ENCODE measurements at regions not wholly inside any gene's neighbourhood (a gene's known extent, or its start where the extent isn't known, plus 50 kb on each side); places are given as distances from the start of the nearest gene placed in this dataset.

DNA sequence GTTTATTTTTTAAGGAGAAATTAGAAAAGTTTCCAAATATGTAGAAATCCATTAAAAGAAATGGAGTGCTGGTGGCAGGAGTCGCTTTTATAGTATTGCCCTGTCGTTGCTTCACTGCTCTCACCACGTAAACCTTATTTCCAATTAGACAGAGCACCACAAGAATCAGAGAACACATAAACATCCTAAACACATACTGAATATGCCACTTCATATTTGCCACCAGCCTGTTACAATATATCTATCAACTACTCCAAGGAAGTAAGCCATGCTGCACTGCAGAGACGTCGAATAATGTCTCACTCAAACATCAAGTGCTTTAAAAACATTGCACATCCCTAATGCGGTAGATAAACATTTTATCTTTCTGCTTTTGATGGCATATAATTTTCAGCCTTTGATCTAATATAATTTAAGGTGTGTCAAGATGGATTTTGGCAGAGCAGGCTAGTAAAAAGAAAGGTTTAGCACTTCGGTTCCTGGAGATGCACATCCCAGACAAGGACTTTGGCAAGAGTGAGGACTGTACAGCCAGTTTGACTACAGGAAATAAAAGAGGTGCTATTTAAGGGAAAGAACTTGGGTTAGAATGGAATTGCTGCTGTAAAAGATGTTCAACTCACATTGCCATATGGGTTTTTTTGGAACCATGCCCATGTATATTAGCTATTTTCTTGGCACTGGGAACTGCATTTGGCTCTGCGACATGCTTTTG is 932.3 kb downstream of the EFNB2 start:
- no peak for DNase-seq
- peaks cover 0 to 7% (median 0%) of the 10 kb centered on the region in 5 donors for H3K27me3 Mint-ChIP-seq
- ATAC-seq, result no peak
- no peak overlapping the region for H3K27ac Mint-ChIP-seq
- H3K4me1 Mint-ChIP-seq, result no peaks in the 10 kb centered on the region
- H3K36me3 Mint-ChIP-seq, result no peaks in the 10 kb centered on the region
- POLR2A ChIA-PET, result no interaction called here
- H3K9me3 Mint-ChIP-seq, result peaks cover 0 to 12% (median 0%) of the 10 kb centered on the region in 9 donors
- H3K4me3 Mint-ChIP-seq, result no peak overlapping the region

DNA sequence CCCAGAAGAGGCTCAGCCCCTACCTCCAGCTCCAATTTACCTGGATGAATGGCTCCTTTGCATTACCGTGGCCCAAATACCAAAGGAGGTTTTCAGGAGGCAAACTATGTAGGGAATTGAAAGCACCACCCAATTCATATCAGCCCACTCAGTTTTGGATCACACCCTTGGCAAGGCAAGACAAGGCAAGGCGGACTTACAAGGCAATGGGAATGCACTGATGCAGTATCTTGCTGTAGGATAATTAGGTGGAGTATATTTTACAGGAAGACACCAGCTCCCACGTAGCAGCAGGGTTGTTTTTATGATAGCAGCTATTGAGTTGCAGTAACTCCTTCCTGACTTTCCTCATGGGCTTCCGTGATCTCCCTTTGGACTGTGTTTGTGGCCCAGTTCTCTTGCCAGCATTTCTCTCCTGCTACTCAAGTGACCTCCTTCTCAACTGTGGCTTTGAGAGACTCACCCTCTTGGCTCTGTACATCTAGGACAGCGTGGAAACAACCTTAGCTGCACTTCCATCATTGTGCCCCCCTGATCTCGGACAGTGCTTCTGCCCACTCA is 935.9 kb downstream of the EFNB2 start:
- H3K9me3 Mint-ChIP-seq, result peaks cover 0 to 15% (median 0%) of the 10 kb centered on the region in 9 donors
- DNase-seq, result no peak
- no peaks in the 10 kb centered on the region for H3K4me1 Mint-ChIP-seq
- no peak for ATAC-seq
- no peak overlapping the region for H3K27ac Mint-ChIP-seq
- no peaks in the 10 kb centered on the region for H3K36me3 Mint-ChIP-seq
- POLR2A ChIA-PET, result no interaction called here
- no peak overlapping the region for H3K4me3 Mint-ChIP-seq
- peaks cover 0 to 7% (median 0%) of the 10 kb centered on the region in 5 donors for H3K27me3 Mint-ChIP-seq

DNA sequence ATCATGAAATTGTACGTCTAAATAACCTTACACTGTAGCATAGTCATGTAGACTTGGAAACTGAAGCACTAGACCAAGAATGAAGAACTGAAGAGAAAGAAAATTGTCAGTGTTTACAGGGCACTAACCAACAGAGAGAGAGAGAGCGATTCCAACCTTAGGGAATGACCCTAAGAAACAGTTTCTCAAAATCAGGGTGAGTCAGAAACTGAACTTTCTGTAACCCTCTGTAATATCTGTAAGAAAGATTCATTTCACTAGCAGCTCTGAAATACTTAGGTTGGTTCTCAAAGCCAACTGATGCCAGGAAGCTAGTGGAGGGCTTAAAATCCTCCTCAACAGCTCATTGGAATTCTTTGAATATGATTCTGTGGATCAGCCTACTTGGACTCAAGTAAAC is 936.9 kb downstream of the EFNB2 start:
- peaks cover 0 to 7% (median 0%) of the 10 kb centered on the region in 5 donors for H3K27me3 Mint-ChIP-seq
- no peaks in the 10 kb centered on the region for H3K36me3 Mint-ChIP-seq
- no peak overlapping the region for H3K27ac Mint-ChIP-seq
- no peak for ATAC-seq
- H3K9me3 Mint-ChIP-seq, result peaks cover 0 to 17% (median 0%) of the 10 kb centered on the region in 9 donors
- DNase-seq, result no peak
- no peaks in the 10 kb centered on the region for H3K4me1 Mint-ChIP-seq
- H3K4me3 Mint-ChIP-seq, result no peak overlapping the region
- POLR2A ChIA-PET, result no interaction called here

DNA sequence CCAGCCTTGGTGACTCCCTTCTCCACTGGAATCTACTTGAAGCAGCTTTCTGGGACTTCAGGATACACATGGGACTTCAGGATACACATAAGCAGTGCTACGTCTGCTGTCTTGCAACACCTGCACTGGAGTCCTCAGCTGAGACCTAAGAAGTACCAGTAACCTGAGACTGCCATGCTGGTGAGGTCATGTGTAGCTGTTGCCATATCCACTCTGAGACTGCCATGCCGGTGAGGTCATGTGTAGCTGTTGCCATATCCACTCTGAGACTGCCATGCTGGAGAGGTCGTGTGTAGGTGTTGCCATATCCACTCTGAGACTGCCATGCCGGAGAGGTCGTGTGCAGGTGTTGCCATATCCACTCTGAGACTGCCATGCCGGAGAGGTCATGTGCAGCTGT is 937.9 kb downstream of the EFNB2 start:
- H3K9me3 Mint-ChIP-seq, result peaks cover 0 to 11% (median 0%) of the 10 kb centered on the region in 9 donors
- H3K27me3 Mint-ChIP-seq, result peaks cover 0 to 4% (median 0%) of the 10 kb centered on the region in 5 donors
- DNase-seq (no peak), ATAC-seq (no peak)
- no peaks in the 10 kb centered on the region for H3K36me3 Mint-ChIP-seq
- H3K27ac Mint-ChIP-seq, result no peak overlapping the region
- no peak overlapping the region for H3K4me3 Mint-ChIP-seq
- POLR2A ChIA-PET, result no interaction called here
- H3K4me1 Mint-ChIP-seq, result no peaks in the 10 kb centered on the region

DNA sequence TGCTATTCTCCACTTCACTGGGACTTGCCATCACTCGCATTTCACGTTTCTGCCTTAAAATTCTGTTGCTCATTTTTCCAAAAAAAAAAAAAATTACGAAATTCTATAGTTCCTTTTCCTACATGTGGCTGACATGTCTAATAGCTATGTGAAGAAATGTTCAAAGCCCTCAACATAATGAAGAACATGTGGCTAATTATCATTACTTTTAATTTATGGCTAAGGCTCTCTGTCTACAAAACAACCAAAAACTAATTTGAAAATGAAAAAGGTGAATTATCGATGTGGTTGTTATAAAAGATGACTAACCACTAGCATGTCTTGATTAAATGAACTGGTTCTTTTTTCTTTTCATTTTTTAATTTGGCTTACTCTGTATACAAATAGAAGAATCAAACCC is 940.0 kb downstream of the EFNB2 start:
- H3K27ac Mint-ChIP-seq, result no peak overlapping the region
- H3K36me3 Mint-ChIP-seq, result no peaks in the 10 kb centered on the region
- POLR2A ChIA-PET, result no interaction called here
- no peak overlapping the region for H3K4me3 Mint-ChIP-seq
- peaks cover 0 to 3% (median 0%) of the 10 kb centered on the region in 5 donors for H3K27me3 Mint-ChIP-seq
- peaks cover 0 to 8% (median 0%) of the 10 kb centered on the region in 9 donors for H3K9me3 Mint-ChIP-seq
- H3K4me1 Mint-ChIP-seq, result no peaks in the 10 kb centered on the region
- no peak for DNase-seq
- ATAC-seq, result no peak

DNA sequence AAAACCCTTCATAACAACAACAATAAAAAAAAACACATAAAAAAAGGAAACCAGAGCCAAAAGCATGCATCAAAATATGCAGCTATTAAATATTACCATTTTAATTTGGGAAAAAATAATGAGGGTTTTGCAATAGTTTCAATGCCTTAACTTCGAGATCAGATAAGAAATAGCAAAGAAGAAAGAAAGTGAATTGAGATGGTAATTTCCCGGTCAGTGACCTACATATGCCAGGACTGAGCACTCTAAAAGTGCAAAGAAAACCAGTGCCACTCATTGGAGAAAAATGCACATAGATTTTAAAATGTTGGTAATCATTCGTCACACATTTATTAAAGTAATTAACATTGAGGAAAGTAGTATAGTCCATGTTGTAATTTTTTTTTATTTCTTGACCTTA is 944.2 kb downstream of the EFNB2 start:
- POLR2A ChIA-PET, result no interaction called here
- no peak for DNase-seq
- no peak overlapping the region for H3K27ac Mint-ChIP-seq
- H3K9me3 Mint-ChIP-seq, result peaks cover 0 to 5% (median 0%) of the 10 kb centered on the region in 9 donors
- H3K36me3 Mint-ChIP-seq, result no peaks in the 10 kb centered on the region
- no peak for ATAC-seq
- no peak overlapping the region for H3K4me3 Mint-ChIP-seq
- H3K4me1 Mint-ChIP-seq, result no peaks in the 10 kb centered on the region
- H3K27me3 Mint-ChIP-seq, result no peaks in the 10 kb centered on the region

DNA sequence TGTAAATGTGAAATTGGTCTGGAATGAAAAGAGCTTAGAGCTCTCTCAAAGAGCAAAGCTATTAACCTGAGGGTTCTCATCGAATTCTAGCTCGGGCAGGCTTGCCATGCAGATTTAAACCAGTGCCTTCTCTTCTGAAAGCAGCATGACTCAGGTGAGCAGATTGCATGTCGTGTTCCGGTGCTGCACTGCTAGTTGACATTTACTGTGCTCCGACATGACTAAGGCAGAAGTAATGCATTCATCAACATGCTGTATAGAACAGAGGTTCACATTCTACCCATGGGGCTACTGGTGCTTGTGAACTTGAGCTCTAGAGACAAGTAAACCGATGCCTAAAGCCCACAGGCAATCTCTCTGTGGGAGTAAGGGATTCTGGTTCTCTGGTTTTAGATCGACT is 947.7 kb downstream of the EFNB2 start:
- no peaks in the 10 kb centered on the region for H3K27me3 Mint-ChIP-seq
- no peak overlapping the region for H3K4me3 Mint-ChIP-seq
- ATAC-seq, result no peak
- no peaks in the 10 kb centered on the region for H3K36me3 Mint-ChIP-seq
- no peak for DNase-seq
- H3K27ac Mint-ChIP-seq, result no peak overlapping the region
- H3K9me3 Mint-ChIP-seq, result no peaks in the 10 kb centered on the region
- POLR2A ChIA-PET, result no interaction called here
- H3K4me1 Mint-ChIP-seq, result no peaks in the 10 kb centered on the region

DNA sequence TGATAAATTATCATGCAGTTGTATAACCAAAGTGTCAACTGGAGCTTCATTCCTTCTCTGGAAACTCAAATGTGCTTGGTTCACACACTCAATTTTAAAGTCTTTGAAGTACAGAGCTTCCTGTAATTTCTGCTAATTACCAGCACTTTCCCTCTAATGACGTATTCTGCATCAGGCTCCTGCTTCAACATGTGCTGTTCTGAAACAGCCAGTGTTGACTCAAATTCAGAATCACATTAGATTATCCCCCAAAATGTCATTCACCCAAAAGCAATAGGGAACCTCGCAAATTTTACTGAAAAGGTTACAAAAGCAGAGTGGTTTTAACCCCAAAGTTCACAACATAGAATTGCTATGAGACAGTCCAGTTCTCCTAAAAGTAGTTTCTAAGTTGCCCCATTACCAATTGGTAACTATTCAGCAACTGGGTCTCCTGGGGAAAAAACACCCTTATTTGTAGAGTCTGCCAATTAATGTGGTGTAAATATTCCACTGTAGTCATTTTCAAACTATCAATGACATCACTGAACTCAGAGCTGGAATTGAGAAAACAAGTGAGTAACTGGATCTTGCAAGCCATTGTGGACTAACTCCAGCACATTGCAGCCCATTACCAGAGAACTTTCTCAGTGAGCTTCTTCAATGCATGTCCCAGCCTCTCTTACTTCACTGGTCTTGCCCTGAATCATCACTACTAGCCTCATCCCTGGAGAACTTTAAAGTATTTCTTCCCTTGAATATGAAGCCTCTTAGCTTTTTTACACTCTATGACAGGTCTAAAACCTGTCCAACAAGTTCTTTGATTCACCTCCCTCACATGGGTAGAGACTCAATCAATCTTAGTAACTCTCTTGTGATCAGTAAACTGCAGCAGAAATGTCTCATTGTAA is 955.4 kb downstream of the EFNB2 start:
- Mint-ChIP-seq H3K4me1 (no peaks in the 10 kb centered on the region), H3K4me3 (no peak overlapping the region), H3K9me3 (peaks cover 0 to 12% (median 0%) of the 10 kb centered on the region in 9 donors), H3K27ac (no peak overlapping the region), H3K27me3 (peaks cover 0 to 7% (median 0%) of the 10 kb centered on the region in 5 donors), H3K36me3 (no peaks in the 10 kb centered on the region)
- DNase-seq (no peak), ATAC-seq (no peak)
- POLR2A ChIA-PET, result no interaction called here

DNA sequence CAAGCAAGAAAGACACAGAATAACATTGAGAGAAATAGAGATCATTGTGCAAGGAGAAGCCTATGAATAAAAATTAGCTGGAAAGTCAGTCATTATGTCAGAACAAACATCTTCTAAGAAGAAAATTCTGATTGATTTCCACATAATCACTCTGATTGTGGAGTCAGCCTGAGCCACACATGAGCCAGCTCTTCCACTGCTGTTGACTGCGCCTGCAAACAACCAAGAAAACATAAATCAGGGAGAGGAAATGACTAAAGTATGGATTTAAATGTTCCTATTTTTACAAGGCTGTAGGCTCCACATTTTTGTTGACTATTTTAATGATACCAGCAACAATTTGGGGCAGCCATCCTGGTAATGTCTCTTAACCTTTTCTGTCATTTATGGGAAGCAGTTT is 962.3 kb downstream of the EFNB2 start:
- Mint-ChIP-seq H3K9me3 (peaks cover 0 to 13% (median 0%) of the 10 kb centered on the region in 9 donors), H3K36me3 (no peaks in the 10 kb centered on the region), H3K4me1 (no peaks in the 10 kb centered on the region), H3K27ac (no peak overlapping the region), H3K4me3 (no peak overlapping the region), H3K27me3 (peaks cover 0 to 4% (median 0%) of the 10 kb centered on the region in 5 donors)
- DNase-seq, result no peak
- POLR2A ChIA-PET, result no interaction called here
- no peak for ATAC-seq

DNA sequence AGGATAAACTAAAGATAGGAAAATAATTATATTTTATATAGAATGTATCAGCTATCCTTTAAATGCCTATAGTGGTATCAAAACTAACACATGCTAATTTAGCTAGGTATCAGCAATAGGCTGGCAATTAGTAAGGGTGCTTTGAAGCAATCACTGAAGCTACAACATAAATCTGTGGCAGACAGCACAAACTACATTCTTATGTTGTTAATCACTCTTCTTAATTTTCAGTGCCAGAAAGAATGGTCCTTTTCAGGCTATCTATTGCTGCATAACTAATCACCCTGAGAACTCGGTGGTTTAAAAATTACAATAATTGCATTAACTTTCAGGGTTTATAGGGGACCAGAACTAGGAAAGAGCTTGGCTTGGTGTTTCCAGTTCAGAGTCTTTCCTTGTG is 963.1 kb downstream of the EFNB2 start:
- POLR2A ChIA-PET, result no interaction called here
- ATAC-seq, result no peak
- Mint-ChIP-seq H3K27me3 (peaks cover 0 to 4% (median 0%) of the 10 kb centered on the region in 5 donors), H3K4me3 (no peak overlapping the region), H3K36me3 (no peaks in the 10 kb centered on the region), H3K27ac (no peak overlapping the region), H3K9me3 (peaks cover 0 to 16% (median 0%) of the 10 kb centered on the region in 9 donors), H3K4me1 (no peaks in the 10 kb centered on the region)
- DNase-seq, result no peak

DNA sequence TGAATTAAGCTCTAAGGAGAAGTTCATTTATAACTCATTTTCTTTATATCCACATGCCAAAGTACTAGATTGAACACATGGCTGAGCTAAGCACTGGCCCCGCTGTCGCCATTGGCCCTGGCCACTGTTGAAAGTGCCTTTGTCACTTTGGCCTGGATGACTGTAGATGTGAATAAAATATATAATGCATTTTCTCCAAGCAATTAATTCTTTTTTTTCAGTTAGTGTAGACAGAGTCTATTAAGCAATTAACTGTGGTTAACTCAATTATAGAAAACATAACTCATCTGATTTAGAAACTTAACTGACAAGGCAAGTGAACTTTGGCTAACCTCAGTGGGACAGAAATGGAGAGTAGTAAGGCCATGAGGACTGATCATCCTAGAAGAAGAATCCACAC is 965.6 kb downstream of the EFNB2 start:
- no peaks in the 10 kb centered on the region for H3K36me3 Mint-ChIP-seq
- ATAC-seq, result no peak
- H3K27ac Mint-ChIP-seq, result no peak overlapping the region
- no peak for DNase-seq
- H3K4me3 Mint-ChIP-seq, result no peak overlapping the region
- no peaks in the 10 kb centered on the region for H3K4me1 Mint-ChIP-seq
- peaks cover 0 to 20% (median 0%) of the 10 kb centered on the region in 9 donors for H3K9me3 Mint-ChIP-seq
- peaks cover 0 to 2% (median 0%) of the 10 kb centered on the region in 5 donors for H3K27me3 Mint-ChIP-seq
- POLR2A ChIA-PET, result no interaction called here

DNA sequence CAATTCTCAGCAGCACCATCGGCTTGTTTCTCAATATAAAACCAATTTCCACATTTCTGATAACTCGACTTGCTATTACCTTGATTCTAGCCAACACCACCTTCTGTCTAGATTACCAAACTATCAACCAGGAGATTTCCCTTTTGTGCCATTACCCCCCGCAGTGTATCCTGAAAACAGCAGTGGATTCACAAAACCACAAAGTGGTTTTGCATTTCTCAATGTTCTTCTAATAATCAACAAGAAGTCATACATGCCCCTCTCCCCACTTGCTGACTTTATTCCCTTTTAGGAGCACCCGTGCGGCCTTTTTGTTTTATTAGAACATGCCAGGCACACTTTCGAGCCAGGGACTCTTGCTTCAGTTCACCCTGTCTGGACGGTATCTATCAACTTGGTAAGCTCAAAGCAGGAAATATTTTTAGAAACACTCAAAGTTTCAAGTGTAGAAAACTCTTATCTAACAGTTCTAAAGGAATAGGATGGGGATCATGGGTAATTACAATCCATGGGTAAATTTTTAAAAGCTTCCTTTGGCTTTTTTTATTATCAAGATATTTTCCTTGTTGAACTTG is 967.4 kb downstream of the EFNB2 start:
- POLR2A ChIA-PET, result no interaction called here
- H3K9me3 Mint-ChIP-seq, result peaks cover 0 to 14% (median 0%) of the 10 kb centered on the region in 9 donors
- no peaks in the 10 kb centered on the region for H3K36me3 Mint-ChIP-seq
- H3K4me1 Mint-ChIP-seq, result no peaks in the 10 kb centered on the region
- ATAC-seq (no peak), DNase-seq (no peak)
- no peak overlapping the region for H3K4me3 Mint-ChIP-seq
- no peaks in the 10 kb centered on the region for H3K27me3 Mint-ChIP-seq
- H3K27ac Mint-ChIP-seq, result no peak overlapping the region

DNA sequence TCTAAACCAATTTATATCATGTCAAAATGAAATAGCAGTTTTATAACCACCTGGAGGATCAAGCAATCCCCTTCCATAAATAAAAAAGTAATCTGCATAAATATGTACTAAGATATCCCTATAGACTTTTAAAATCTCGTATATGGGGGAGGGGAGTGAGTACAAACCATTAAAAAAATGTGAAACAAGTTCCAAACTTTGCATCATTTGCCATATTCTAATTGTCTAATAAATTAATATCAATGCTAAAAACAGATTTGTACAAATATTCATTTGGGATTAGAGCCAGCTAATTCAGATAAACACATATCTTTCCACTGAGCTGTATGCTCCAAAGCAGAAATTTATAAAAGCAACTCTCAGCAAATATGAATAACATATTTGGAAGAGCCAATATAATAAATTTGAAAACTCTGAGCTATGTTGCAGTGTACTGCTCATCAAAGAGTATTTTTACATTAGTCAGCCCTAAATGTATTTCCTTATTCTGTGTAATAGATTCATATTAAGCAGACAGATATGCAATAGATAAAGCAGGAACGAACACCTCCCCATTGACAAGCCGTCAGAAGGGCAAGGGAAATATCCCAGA is 970.2 kb downstream of the EFNB2 start:
- DNase-seq (no peak), ATAC-seq (no peak)
- Mint-ChIP-seq H3K36me3 (no peaks in the 10 kb centered on the region), H3K9me3 (peaks cover 0 to 14% (median 0%) of the 10 kb centered on the region in 9 donors), H3K27me3 (no peaks in the 10 kb centered on the region), H3K4me3 (no peak overlapping the region), H3K27ac (no peak overlapping the region), H3K4me1 (no peaks in the 10 kb centered on the region)
- POLR2A ChIA-PET, result no interaction called here

Measured in naive thymus-derived CD8-positive, alpha-beta T cell (primary cell).